Osteocyte (in vitro differentiated cells): ENCODE measurements at regions not wholly inside any gene's neighbourhood (a gene's known extent, or its start where the extent isn't known, plus 50 kb on each side); places are given as distances from the start of the nearest gene placed in this dataset.

Source experiments
- DNase-seq: peaks from one replicate; pipeline ENCODE4 v3.0.0; 2021; ENCODE audit warnings: mixed read lengths; ENCODE audit not compliant: unreplicated experiment; ENCODE audit errors: extremely low spot score
- H3K27ac Mint-ChIP-seq: one replicate; pipeline ENCODE4 v1.8.0; 2021; ENCODE audit warnings: mild to moderate bottlenecking, mixed read lengths; ENCODE audit not compliant: unreplicated experiment
- H3K27me3 Mint-ChIP-seq: one replicate; pipeline ENCODE4 v1.8.0; 2021; ENCODE audit warnings: mixed read lengths; ENCODE audit not compliant: unreplicated experiment
- H3K36me3 Mint-ChIP-seq: one replicate; pipeline ENCODE4 v1.8.0; 2021; ENCODE audit warnings: mixed read lengths; ENCODE audit not compliant: unreplicated experiment
- H3K4me1 Mint-ChIP-seq: one replicate; pipeline ENCODE4 v1.8.0; 2021; ENCODE audit warnings: mixed read lengths; ENCODE audit not compliant: unreplicated experiment
- H3K4me3 Mint-ChIP-seq: one replicate; pipeline ENCODE4 v1.8.0; 2021; ENCODE audit warnings: mild to moderate bottlenecking, moderate library complexity, mixed read lengths; ENCODE audit not compliant: unreplicated experiment
- H3K9me3 Mint-ChIP-seq: one replicate; pipeline ENCODE4 v1.8.0; 2021; ENCODE audit warnings: mixed read lengths; ENCODE audit not compliant: unreplicated experiment
- CTCF ChIP-seq: fragments of 200-600 bp; sonication (generic); IDR thresholded peaks from 2 replicates; pipeline ENCODE4 v1.5.0; 2021; ENCODE audit warnings: antibody characterized with exemption, mild to moderate bottlenecking, moderate library complexity

- TF ChIP-seq CTCF = no peak
Measured at GRCh38 chr19:28858933-28859332, 354.0 kb downstream of the UQCRFS1 start.

GRCh38 chr19:28857967-28858366, 355.0 kb downstream of the UQCRFS1 start:
- Mint-ChIP-seq H3K4me3 (no peak overlapping the region), H3K36me3 (no peaks in the 10 kb centered on the region), H3K27me3 (peaks cover 7% of the 10 kb centered on the region), H3K27ac (no peak overlapping the region), H3K9me3 (no peaks in the 10 kb centered on the region), H3K4me1 (no peaks in the 10 kb centered on the region)
- no peak for TF ChIP-seq CTCF
- DNase-seq = no peak

More at GRCh38 chr19:28858933-28859332, 354.0 kb downstream of the UQCRFS1 start:
- Mint-ChIP-seq H3K27me3 (peaks cover 7% of the 10 kb centered on the region), H3K4me1 (no peaks in the 10 kb centered on the region), H3K9me3 (no peaks in the 10 kb centered on the region), H3K36me3 (no peaks in the 10 kb centered on the region), H3K4me3 (no peak overlapping the region), H3K27ac (no peak overlapping the region)
- no peak for DNase-seq

- H3K4me1 Mint-ChIP-seq = no peaks in the 10 kb centered on the region
- peaks cover 5% of the 10 kb centered on the region for H3K27me3 Mint-ChIP-seq
- no peak overlapping the region for H3K27ac Mint-ChIP-seq
- no peaks in the 10 kb centered on the region for H3K36me3 Mint-ChIP-seq
- DNase-seq = no peak
- no peak for TF ChIP-seq CTCF
- no peaks in the 10 kb centered on the region for H3K9me3 Mint-ChIP-seq
- H3K4me3 Mint-ChIP-seq = no peak overlapping the region
Measured at GRCh38 chr19:28855216-28855615, 357.7 kb downstream of the UQCRFS1 start.

GRCh38 chr19:28847468-28847867, 365.5 kb downstream of the UQCRFS1 start:
- no peak for TF ChIP-seq CTCF
- Mint-ChIP-seq H3K4me3 (no peak overlapping the region), H3K4me1 (no peaks in the 10 kb centered on the region), H3K27ac (no peak overlapping the region), H3K36me3 (no peaks in the 10 kb centered on the region), H3K9me3 (no peaks in the 10 kb centered on the region), H3K27me3 (no peaks in the 10 kb centered on the region)
- no peak for DNase-seq

- Mint-ChIP-seq H3K9me3 (no peaks in the 10 kb centered on the region), H3K4me1 (no peaks in the 10 kb centered on the region), H3K36me3 (no peaks in the 10 kb centered on the region), H3K27ac (no peak overlapping the region), H3K27me3 (no peaks in the 10 kb centered on the region), H3K4me3 (no peak overlapping the region)
- no peak for DNase-seq
- TF ChIP-seq CTCF = no peak
Measured at GRCh38 chr19:28846094-28846812, 366.7 kb downstream of the UQCRFS1 start.
